ENCODE measurements at regions not wholly inside any gene's neighbourhood (a gene's known extent, or its start where the extent isn't known, plus 50 kb on each side); places are given as distances from the start of the nearest gene placed in this dataset.
"Not testable (repeated sequence)": the region's sequence is repeated elsewhere in the genome, so short reads cannot be mapped to it uniquely, and the experiment has no call there.

GRCh38 chr16:60991886-60992285, 1044.4 kb downstream of the CDH8 start:
- H4K20me1 ChIP-seq: no peaks in the 10 kb centered on the region
- H3K27me3 ChIP-seq: no peaks in the 10 kb centered on the region
- no peaks in the 10 kb centered on the region for H3K4me1 ChIP-seq
- no peak overlapping the region for H3K4me3 ChIP-seq
- no peaks in the 10 kb centered on the region for H3K36me3 ChIP-seq
- H3K4me2 ChIP-seq: no peak overlapping the region
- no peak overlapping the region for H3K27ac ChIP-seq
- TF ChIP-seq Cebpa-rat (IDR thresholded peaks at IDR 0.05): no peak
- H3K9me3 ChIP-seq: no peaks in the 10 kb centered on the region
- no peak overlapping the region for H3K9ac ChIP-seq

DNA sequence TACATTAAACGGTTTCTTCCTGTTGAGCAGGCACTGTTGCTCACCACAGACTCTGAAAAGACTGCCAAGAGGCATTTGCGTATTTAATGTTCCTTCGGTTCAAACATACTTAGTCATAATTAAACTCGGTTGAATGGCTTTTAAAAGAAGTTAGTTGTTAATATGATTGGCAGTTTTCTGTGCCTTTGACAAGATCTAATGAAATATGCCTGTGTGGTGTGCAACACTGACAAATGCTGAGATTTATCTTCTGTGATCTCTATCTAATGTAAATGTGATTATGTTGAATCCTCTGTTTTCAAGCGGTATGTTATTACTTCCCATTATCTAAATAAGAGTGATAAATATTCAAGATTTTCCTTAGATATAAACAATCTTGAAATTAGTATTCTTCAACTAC, 1046.6 kb downstream of the CDH8 start:
- Histone ChIP-seq H3K4me2 (no peak overlapping the region), H3K27ac (no peak overlapping the region), H3K27me3 (no peaks in the 10 kb centered on the region), H3K4me1 (no peaks in the 10 kb centered on the region), H4K20me1 (no peaks in the 10 kb centered on the region), H3K9ac (no peak overlapping the region), H3K36me3 (no peaks in the 10 kb centered on the region), H3K9me3 (no peaks in the 10 kb centered on the region), H3K4me3 (no peak overlapping the region)
- no peak for TF ChIP-seq Cebpa-rat (IDR thresholded peaks at IDR 0.05)

DNA sequence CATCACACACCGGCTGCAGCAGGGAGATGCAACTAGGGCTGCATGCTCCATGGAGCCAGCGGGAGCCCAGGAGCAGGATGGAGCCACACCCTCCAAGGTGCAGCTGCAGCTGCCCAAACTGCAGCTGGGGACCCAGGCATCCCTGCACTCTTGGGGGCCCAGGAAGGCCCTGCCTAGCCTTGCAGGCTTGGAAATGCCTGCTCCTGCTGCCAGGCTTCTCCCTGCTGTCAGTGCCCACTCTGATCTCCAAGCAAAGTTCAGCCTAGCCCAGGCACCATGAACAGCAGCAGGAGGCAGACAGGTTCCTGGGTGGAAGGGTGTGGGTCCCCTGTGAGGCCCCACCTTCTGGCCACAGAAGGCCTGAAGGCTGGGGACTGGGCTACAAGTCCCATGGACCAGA, 1057.1 kb downstream of the CDH8 start:
- no peak overlapping the region for H3K9ac ChIP-seq
- H3K27ac ChIP-seq: no peak overlapping the region
- H3K4me1 ChIP-seq: no peaks in the 10 kb centered on the region
- H4K20me1 ChIP-seq: no peaks in the 10 kb centered on the region
- peaks cover 12% of the 10 kb centered on the region for H3K9me3 ChIP-seq
- H3K36me3 ChIP-seq: no peaks in the 10 kb centered on the region
- no peak for TF ChIP-seq Cebpa-rat (IDR thresholded peaks at IDR 0.05)
- no peak overlapping the region for H3K4me3 ChIP-seq
- no peak overlapping the region for H3K4me2 ChIP-seq
- no peaks in the 10 kb centered on the region for H3K27me3 ChIP-seq

- Histone ChIP-seq H3K27me3 (no peaks in the 10 kb centered on the region), H3K36me3 (no peaks in the 10 kb centered on the region), H3K9ac (no peak overlapping the region), H3K27ac (no peak overlapping the region), H3K4me2 (no peak overlapping the region), H3K4me1 (no peaks in the 10 kb centered on the region), H4K20me1 (no peaks in the 10 kb centered on the region), H3K4me3 (no peak overlapping the region), H3K9me3 (no peaks in the 10 kb centered on the region)
- TF ChIP-seq Cebpa-rat (IDR thresholded peaks at IDR 0.05): no peak
Measured at GRCh38 chr16:60949800-60950199, 1086.4 kb downstream of the CDH8 start.

DNA sequence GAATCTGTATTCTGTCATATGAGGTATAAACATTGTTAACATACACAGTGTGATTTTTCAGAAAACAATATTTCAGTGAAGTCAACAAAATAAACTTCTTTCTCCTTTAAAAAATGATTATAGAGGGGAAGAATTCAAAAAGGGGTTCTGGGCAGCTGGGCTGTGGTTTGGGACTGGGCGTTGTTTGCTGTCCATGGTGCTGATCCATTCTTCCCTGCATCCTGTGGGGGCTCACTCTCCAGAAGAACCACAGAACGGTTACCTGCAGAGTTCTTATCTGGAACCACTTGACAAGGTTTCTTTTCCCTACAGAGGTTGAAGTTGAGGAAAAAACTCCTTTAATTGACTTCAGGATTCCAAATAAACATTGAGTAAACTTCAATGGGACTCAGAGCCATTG, 1091.0 kb downstream of the CDH8 start:
- H3K36me3 ChIP-seq: no peaks in the 10 kb centered on the region
- no peak overlapping the region for H3K4me2 ChIP-seq
- H3K9ac ChIP-seq: no peak overlapping the region
- no peaks in the 10 kb centered on the region for H3K27me3 ChIP-seq
- H3K4me3 ChIP-seq: no peak overlapping the region
- H3K9me3 ChIP-seq: no peaks in the 10 kb centered on the region
- no peaks in the 10 kb centered on the region for H4K20me1 ChIP-seq
- no peak for TF ChIP-seq Cebpa-rat (IDR thresholded peaks at IDR 0.05)
- no peaks in the 10 kb centered on the region for H3K4me1 ChIP-seq
- H3K27ac ChIP-seq: no peak overlapping the region

DNA sequence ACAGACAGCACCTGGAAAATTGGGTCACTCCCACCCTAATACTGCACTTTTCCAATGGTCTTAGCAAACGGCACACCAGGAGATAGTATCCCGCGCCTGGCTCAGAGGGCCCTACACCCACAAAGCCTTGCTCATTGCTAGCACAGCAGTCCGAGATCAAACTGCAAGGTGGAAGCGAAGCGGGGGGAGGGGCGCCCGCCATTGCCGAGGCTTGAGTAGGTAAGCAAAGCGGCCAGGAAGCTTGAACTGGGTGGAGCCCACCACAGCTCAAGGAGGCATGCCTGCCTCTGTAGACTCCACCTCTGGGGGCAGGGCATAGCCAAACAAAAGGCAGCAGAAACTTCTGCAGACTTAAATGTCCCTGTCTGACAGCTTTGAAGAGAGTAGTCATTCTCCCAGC, 1100.0 kb downstream of the CDH8 start:
- H3K27ac ChIP-seq, H3K4me2 ChIP-seq, H4K20me1 ChIP-seq, H3K4me3 ChIP-seq, H3K9me3 ChIP-seq, H3K9ac ChIP-seq, H3K27me3 ChIP-seq, H3K36me3 ChIP-seq, H3K4me1 ChIP-seq: not testable (repeated sequence)

GRCh38 chr16:60932600-60932999, 1103.6 kb downstream of the CDH8 start:
- Histone ChIP-seq H3K9me3 (no peaks in the 10 kb centered on the region), H3K9ac (no peak overlapping the region), H3K27me3 (no peaks in the 10 kb centered on the region), H3K36me3 (no peaks in the 10 kb centered on the region), H3K27ac (no peak overlapping the region), H4K20me1 (no peaks in the 10 kb centered on the region), H3K4me1 (no peaks in the 10 kb centered on the region), H3K4me3 (no peak overlapping the region), H3K4me2 (no peak overlapping the region)
- TF ChIP-seq Cebpa-rat (IDR thresholded peaks at IDR 0.05): no peak

- Histone ChIP-seq H3K9me3 (no peaks in the 10 kb centered on the region), H4K20me1 (no peaks in the 10 kb centered on the region), H3K9ac (no peak overlapping the region), H3K4me2 (no peak overlapping the region), H3K4me1 (no peaks in the 10 kb centered on the region), H3K27me3 (no peaks in the 10 kb centered on the region), H3K4me3 (no peak overlapping the region), H3K27ac (no peak overlapping the region), H3K36me3 (no peaks in the 10 kb centered on the region)
- no peak for TF ChIP-seq Cebpa-rat (IDR thresholded peaks at IDR 0.05)
Measured at GRCh38 chr16:60930291-60930690, 1105.9 kb downstream of the CDH8 start.

DNA sequence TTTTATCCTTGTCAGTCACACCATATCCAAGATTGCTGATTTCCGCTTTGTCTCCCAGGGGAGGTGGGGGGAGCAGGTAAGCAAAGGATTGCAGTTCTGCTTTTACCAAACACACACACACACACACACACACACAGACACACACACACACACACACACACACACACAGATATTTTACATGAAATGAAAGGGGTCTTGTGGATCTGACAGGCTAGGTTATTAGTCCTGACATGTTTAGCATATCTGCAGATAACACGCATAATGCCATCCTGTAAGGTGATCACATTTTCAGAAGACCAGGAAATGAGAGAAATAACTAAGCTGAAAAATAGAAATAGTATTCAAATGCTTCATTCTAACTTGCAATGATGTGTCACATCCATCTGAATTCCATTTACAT, 1113.3 kb downstream of the CDH8 start:
- no peaks in the 10 kb centered on the region for H3K36me3 ChIP-seq
- H3K4me2 ChIP-seq: no peak overlapping the region
- no peak overlapping the region for H3K9ac ChIP-seq
- no peak overlapping the region for H3K4me3 ChIP-seq
- H3K4me1 ChIP-seq: no peaks in the 10 kb centered on the region
- no peaks in the 10 kb centered on the region for H3K9me3 ChIP-seq
- no peak for TF ChIP-seq Cebpa-rat (IDR thresholded peaks at IDR 0.05)
- no peak overlapping the region for H3K27ac ChIP-seq
- no peaks in the 10 kb centered on the region for H3K27me3 ChIP-seq
- no peaks in the 10 kb centered on the region for H4K20me1 ChIP-seq

GRCh38 chr16:60914334-60914733, 1121.9 kb downstream of the CDH8 start:
- H3K4me1 ChIP-seq: no peaks in the 10 kb centered on the region
- H3K9ac ChIP-seq: no peak overlapping the region
- no peaks in the 10 kb centered on the region for H3K27me3 ChIP-seq
- H3K4me2 ChIP-seq: no peak overlapping the region
- no peak for TF ChIP-seq Cebpa-rat (IDR thresholded peaks at IDR 0.05)
- H3K9me3 ChIP-seq: no peaks in the 10 kb centered on the region
- H3K27ac ChIP-seq: no peak overlapping the region
- H4K20me1 ChIP-seq: no peaks in the 10 kb centered on the region
- H3K36me3 ChIP-seq: no peaks in the 10 kb centered on the region
- H3K4me3 ChIP-seq: no peak overlapping the region

DNA sequence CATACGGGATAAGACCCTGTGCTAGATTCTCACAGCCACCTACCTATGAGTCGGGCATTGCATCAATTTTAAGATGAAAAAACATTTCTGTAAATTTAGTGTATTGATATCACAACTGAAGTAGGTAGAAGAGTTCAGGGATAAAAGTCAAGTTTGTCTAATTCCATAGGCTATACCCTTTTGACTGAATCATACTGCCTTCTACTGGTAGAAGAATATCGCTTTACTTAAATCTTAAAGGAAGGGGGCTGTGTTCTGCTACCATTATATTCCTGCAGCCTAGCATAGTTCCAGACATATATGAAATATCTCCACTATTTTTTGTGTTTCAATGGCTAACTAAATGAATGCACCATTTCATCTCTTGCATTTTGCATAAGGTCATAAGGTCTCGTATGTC, 1128.6 kb downstream of the CDH8 start:
- Histone ChIP-seq H3K4me3 (no peak overlapping the region), H3K4me2 (no peak overlapping the region), H3K9ac (no peak overlapping the region), H3K27me3 (no peaks in the 10 kb centered on the region), H3K4me1 (no peaks in the 10 kb centered on the region), H3K27ac (no peak overlapping the region), H4K20me1 (no peaks in the 10 kb centered on the region), H3K9me3 (no peaks in the 10 kb centered on the region), H3K36me3 (no peaks in the 10 kb centered on the region)
- TF ChIP-seq Cebpa-rat (IDR thresholded peaks at IDR 0.05): no peak
